GM12865 (cell line): ENCODE measurements at regions not wholly inside any gene's neighbourhood (a gene's known extent, or its start where the extent isn't known, plus 50 kb on each side); places are given as distances from the start of the nearest gene placed in this dataset.

Experiments
- DNase-seq: peaks from one replicate; pipeline ENCODE4 v3.0.0; 2010; ENCODE audit warnings: low read depth
- H3K4me3 ChIP-seq: 2 replicates; pipeline ENCODE4 v1.5.1; 2011; ENCODE audit warnings: mild to moderate bottlenecking, low read depth, low read length, control low read depth
- TF ChIP-seq, protein P1 (sequence below): IDR thresholded peaks from 2 replicates; pipeline ENCODE4 v1.5.1; 2011; ENCODE audit warnings: low read length, control low read depth, low read depth, inconsistent platforms; ENCODE audit not compliant: insufficient read depth; ENCODE audit errors: missing control alignments

DNA sequence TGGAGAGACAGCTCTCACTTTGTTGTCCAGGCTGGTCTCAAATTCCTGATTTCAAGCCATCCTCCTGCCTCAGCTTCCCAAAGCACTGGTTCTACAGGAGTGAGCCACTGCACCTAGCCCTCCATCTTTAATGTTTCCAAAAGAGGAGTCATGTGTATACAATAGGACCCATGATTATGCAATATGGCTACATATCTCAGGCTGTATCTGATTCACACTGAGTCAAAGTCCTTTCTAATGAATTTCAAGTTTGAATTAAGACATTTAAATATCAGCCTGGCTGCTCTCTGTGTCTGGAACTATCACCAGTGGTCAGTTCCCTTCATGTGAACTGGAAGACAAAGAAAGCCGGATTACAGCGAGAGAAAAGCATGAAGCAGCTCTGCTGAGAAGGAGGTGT, 90.5 kb downstream of the MINAR1 start:
- no peak overlapping the region for H3K4me3 ChIP-seq
- no peak for DNase-seq
- TF ChIP-seq, protein P1, sequence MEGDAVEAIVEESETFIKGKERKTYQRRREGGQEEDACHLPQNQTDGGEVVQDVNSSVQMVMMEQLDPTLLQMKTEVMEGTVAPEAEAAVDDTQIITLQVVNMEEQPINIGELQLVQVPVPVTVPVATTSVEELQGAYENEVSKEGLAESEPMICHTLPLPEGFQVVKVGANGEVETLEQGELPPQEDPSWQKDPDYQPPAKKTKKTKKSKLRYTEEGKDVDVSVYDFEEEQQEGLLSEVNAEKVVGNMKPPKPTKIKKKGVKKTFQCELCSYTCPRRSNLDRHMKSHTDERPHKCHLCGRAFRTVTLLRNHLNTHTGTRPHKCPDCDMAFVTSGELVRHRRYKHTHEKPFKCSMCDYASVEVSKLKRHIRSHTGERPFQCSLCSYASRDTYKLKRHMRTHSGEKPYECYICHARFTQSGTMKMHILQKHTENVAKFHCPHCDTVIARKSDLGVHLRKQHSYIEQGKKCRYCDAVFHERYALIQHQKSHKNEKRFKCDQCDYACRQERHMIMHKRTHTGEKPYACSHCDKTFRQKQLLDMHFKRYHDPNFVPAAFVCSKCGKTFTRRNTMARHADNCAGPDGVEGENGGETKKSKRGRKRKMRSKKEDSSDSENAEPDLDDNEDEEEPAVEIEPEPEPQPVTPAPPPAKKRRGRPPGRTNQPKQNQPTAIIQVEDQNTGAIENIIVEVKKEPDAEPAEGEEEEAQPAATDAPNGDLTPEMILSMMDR = no peak

DNA sequence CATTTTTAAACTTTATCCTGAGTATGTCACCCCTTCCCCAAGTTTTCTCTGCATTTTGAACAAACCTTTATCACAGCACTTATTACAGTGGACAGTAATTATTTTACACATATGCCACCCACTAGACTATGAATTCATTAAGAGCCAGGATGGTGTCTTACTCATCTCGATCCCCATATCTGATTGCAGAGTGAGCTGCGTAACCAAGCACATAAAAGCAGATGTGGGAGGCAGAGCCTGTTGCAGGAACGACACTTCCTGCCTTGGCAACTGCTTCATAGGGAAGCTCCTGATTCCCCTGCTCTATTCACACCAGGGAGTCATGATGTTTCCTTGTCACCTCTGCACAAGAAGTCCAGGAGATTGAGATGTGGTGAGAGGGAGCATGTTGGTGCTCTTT, 91.1 kb downstream of the MINAR1 start:
- H3K4me3 ChIP-seq = no peak overlapping the region
- TF ChIP-seq, protein P1 = no peak
- DNase-seq = no peak

DNA sequence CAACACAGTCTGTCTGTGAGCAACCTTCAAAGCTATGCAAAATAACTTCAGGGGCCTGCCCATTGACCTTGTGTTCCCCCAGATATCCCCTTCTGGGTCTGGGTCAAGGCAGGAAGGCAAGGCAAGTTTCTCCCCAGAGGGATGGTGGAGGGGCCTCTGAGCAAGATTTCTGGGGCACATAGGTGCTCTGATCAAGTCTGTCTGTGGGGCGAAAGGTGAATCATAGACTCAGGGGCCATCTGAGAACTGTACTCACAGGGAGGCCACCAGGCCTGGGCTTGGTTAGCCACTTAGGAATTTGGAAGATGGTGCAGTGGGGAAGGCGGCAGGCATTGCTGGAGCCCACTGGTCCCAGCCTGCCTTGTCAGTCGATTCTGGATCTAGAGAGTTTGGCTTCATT, 92.4 kb downstream of the MINAR1 start:
- no peak overlapping the region for H3K4me3 ChIP-seq
- no peak for DNase-seq
- TF ChIP-seq, protein P1 = no peak

DNA sequence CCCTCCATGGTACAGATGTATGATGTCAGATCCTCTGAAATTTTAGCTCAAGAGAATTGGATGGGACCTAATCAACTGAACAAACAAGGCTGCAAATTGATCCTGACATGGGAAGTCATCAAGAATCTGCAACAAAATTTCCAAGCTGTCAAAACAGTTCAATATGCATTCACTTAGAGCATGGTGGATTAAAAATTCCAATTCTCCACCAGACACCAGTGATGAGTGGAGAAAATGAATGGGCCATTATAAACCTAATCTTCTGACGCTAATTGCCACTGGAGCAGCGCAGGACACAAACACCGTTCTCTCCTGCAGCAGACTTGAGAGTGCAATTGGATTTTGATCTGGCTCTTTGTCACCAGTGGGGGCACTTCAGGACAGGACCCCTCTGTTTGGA, 94.2 kb downstream of the MINAR1 start:
- H3K4me3 ChIP-seq = no peak overlapping the region
- TF ChIP-seq, protein P1 = no peak
- DNase-seq = no peak

DNA sequence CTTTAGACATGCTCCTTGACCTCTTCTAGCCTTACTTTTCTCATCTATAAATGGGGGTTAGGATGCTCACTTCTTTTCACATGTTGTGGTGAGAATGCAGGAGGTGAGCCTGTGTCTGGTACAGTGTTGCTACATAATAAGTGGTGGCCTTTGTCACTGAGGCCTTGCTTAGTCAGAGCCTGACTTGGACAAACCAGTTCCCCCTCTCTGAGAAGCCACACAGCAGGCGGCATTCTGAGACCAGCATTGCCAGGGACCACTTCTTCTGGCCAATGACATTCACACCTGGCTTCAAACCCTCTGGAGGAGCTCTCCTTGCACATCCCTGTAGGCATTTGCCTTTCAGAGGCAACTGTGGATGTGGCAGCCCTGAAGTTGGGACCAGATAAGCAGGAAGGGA, 95.7 kb downstream of the MINAR1 start:
- no peak overlapping the region for H3K4me3 ChIP-seq
- TF ChIP-seq, protein P1 = no peak
- no peak for DNase-seq

DNA sequence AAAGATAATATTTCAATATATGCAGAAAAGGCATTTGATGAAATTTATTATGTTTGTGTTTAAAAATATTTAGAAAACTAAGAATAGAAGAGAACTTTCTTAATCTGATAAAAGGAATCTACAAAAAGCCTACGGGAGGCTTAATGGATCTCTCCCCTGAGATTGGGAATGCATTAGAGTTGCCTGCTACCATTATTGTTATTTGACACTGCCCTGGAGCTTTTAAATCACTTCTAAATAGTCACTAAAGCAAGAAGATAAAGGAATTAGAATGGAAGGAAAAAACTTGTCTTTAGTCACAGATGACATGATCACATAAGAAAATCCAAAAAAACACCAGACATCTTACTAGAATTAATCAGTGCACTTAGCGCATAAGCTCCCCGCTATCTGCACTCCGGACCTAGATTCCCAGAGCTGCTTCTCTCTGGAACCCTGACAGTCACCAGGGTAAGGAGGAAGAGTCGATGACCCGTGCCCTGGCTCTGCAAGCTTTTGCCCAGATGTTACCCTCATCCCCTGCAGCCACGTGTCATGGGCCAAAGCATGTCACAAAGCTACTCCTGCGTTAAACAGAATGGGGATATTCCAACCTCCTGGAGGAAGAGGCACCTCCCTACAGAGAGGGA, 97.1 kb downstream of the MINAR1 start:
- TF ChIP-seq, protein P1 = no peak
- no peak overlapping the region for H3K4me3 ChIP-seq
- DNase-seq = no peak

DNA sequence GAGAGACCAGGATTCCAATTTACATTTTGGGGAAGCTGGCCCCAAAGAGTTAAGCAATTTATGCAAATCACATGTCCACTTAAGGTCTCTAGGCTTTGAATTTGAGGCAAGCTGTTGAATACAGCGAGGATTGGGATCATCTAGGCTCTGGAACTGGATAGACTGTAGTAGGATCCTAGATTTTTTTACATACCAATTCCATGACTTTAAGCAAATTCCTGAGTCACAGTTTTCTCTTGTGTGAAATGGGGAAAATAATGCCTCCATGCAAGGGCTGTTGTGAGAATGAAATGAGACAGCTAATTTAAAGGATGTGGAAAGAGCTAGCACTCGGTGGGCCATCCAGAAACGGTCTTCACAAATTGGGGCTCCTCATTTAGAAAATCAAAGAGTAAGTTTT, 103.4 kb downstream of the MINAR1 start:
- H3K4me3 ChIP-seq = no peak overlapping the region
- TF ChIP-seq, protein P1 = no peak
- DNase-seq = no peak
